Heart left ventricle (tissue), 13 donors: ENCODE measurements at regions not wholly inside any gene's neighbourhood (a gene's known extent, or its start where the extent isn't known, plus 50 kb on each side); places are given as distances from the start of the nearest gene placed in this dataset.
"Not testable (repeated sequence)": the region's sequence is repeated elsewhere in the genome, so short reads cannot be mapped to it uniquely, and the experiment has no call there.

Experiments used
- POLR2A ChIP-seq, 2 donors: fragments of 450-650 bp; IDR thresholded peaks; one replicate each; pipeline ENCODE4 v1.6.1; 2017; ENCODE audit warnings: antibody characterized with exemption in 2 of 2, mild to moderate bottlenecking in 2 of 2, moderate library complexity in 2 of 2
- TF ChIP-seq, protein P1 (sequence below), 12 donors: fragments of 200-600 bp; sonication (generic) in 4 of 12; IDR thresholded peaks; one replicate each; pipeline versions ENCODE4 v1.5.0 to v1.8.0; 2018 to 2022; ENCODE audit warnings: antibody characterized with exemption in 12 of 12, mild to moderate bottlenecking in 5 of 12
- donor health status: ischemic (EF 13 %, LVEDD 7.1; RV severe dilation, severe dysfunction).
- donor health status: DM: no; HTN: yes; CAD: no.
- donor health status: DM: no; HTN: no; CAD: no.
- donor health status: ischemic (EF 25% LVEDD 6.9; RV normal size, moderate dysfunction).
- donor health status: ischemic (EF 25% LVEDD 5.7; RV mildly dilated, moderate dysfunction).
- donor health status: ischemic (EF 35%, LVEDD 5.7; RV mildly dilated, moderate dysfunction).
- donor health status: nonischemic (EF 11% LVEDD 7.7; RV severe dilation, severe dysfunction).
- donor health status: DM: yes; HTN: yes; CAD: no.
- donor health status: PGD.
- donor health status: ischemic (EF 29% LVEDD 5.4; RV normal size, mild dysfunction).
- donor health status: nonischemic (EF 23%, LVEDD 6.1; RV moderate dilation, normal function).

DNA sequence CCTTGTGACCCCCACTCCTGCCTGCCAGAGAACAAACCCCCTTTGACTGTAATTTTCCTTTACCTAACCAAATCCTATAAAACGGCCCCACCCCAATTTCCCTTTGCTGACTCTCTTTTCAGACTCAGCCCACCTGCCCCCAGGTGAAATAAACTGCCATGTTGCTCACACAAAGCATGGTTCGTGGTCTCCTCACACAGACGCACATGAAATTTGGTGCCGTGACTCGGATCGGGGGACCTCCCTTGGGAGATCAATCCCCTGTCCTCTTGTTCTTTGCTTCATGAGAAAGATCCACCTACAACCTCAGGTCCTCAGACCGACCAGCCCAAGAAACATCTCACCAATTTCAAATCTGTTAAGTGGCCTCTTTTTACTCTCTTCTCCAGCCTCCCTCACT, 179.0 kb downstream of the RASEF start:
- TF ChIP-seq, protein P1, sequence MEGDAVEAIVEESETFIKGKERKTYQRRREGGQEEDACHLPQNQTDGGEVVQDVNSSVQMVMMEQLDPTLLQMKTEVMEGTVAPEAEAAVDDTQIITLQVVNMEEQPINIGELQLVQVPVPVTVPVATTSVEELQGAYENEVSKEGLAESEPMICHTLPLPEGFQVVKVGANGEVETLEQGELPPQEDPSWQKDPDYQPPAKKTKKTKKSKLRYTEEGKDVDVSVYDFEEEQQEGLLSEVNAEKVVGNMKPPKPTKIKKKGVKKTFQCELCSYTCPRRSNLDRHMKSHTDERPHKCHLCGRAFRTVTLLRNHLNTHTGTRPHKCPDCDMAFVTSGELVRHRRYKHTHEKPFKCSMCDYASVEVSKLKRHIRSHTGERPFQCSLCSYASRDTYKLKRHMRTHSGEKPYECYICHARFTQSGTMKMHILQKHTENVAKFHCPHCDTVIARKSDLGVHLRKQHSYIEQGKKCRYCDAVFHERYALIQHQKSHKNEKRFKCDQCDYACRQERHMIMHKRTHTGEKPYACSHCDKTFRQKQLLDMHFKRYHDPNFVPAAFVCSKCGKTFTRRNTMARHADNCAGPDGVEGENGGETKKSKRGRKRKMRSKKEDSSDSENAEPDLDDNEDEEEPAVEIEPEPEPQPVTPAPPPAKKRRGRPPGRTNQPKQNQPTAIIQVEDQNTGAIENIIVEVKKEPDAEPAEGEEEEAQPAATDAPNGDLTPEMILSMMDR (IDR thresholded peaks at IDR 0.05): not testable (repeated sequence)
- TF ChIP-seq POLR2A (IDR thresholded peaks at IDR 0.05): not testable (repeated sequence)
